K562 (cell line): ENCODE measurements at regions not wholly inside any gene's neighbourhood (a gene's known extent, or its start where the extent isn't known, plus 50 kb on each side); places are given as distances from the start of the nearest gene placed in this dataset.
A peak's percentile ranks its signal among the peaks of the same experiment; 100 is the strongest.

Experiments
- ATAC-seq: fragments of 200-7000 bp; cut with Tn5 transposase; 3 replicates; pipeline ENCODE4 v1.9.1; 2020; ENCODE audit warnings: moderate library complexity
- BruUV-seq: library from RNA; stranded (reverse); fragments of 400-500 nt; replicated peaks from 2 replicates; lab custom pipeline; 2021; lab: Mats Ljungman, UMichigan
- CTCF ChIA-PET: fragments of 300-600 bp; formaldehyde crosslinking; extraction: SDS; loops from one replicate; lab custom pipeline; 2021; ENCODE audit warnings: low intra/inter-chr PET ratio; lab: Yijun Ruan, JAX
- POLR2A ChIA-PET: fragments of 300-600, 350-650 bp; sonication (Branson Sonifier 250); formaldehyde crosslinking; extraction: SDS; loops from one replicate; lab custom pipeline; 2021; ENCODE audit warnings: antibody characterized with exemption, inconsistent platforms; lab: Yijun Ruan, JAX
- DNase-seq, 4 experiments: peaks; one replicate each; pipeline versions ENCODE4 v3.0.0 to v3.0.0-alpha.2; 2011 to 2018; ENCODE audit warnings: low spot score in 3 of 4, mixed read lengths in 3 of 4; ENCODE audit errors: extremely low read depth in 1 of 4
- FAIRE-seq: peaks from 2 replicates; lab custom pipeline; 2011; peaks lifted over from hg19 to GRCh38; lab: Jason Lieb, UNC
- H2AFZ ChIP-seq: 2 replicates; pipeline ENCODE4 v1.6.0; 2011; ENCODE audit warnings: low read depth, low read length, control low read depth, inconsistent platforms
- H3K27ac ChIP-seq: fragments of 200-600 bp; 3 replicates; pipeline ENCODE4 v1.8.0; 2011; ENCODE audit warnings: low read depth, mild to moderate bottlenecking, control low read depth, inconsistent platforms, low read length, moderate library complexity, mixed read lengths; ENCODE audit errors: extremely low read depth
- H3K27me3 ChIP-seq, 2 experiments: fragments of 300-600 bp in 1 of 2; 2 replicates in 1 of 2; 3 replicates in 1 of 2; pipeline versions ENCODE4 v1.6.0 to v1.8.0; 2011; ENCODE audit warnings: inconsistent platforms in 2 of 2, low read length in 2 of 2, mild to moderate bottlenecking in 1 of 2, mixed read lengths in 1 of 2, moderate library complexity in 1 of 2; ENCODE audit not compliant: control insufficient read depth in 2 of 2, insufficient read depth in 2 of 2
- H3K36me3 ChIP-seq: fragments of 300-600 bp; 3 replicates; pipeline ENCODE4 v1.8.0; 2011; ENCODE audit warnings: mild to moderate bottlenecking, low read length, inconsistent platforms; ENCODE audit not compliant: control insufficient read depth, insufficient read depth
- H3K4me1 ChIP-seq, 2 experiments: fragments of 200-600 bp in 1 of 2; replicated peaks in 1 of 2; 2 replicates in 1 of 2; 3 replicates in 1 of 2; pipeline versions ENCODE4 v1.5.1 to v1.8.0; 2011; ENCODE audit warnings: inconsistent platforms in 2 of 2, low read length in 2 of 2, mild to moderate bottlenecking in 1 of 2, mixed read lengths in 1 of 2, moderate library complexity in 1 of 2; ENCODE audit not compliant: control insufficient read depth in 2 of 2, insufficient read depth in 2 of 2
- H3K4me2 ChIP-seq: 2 replicates; pipeline ENCODE4 v1.6.1; 2011; ENCODE audit warnings: low read length, control low read depth, inconsistent platforms, mixed read lengths; ENCODE audit not compliant: insufficient read depth
- H3K4me3 ChIP-seq: fragments of 200-600 bp; sonication (generic), shearing (Covaris generic); 2 replicates; pipeline ENCODE4 v1.5.1; 2016; ENCODE audit warnings: control low read depth, inconsistent platforms
- H3K79me2 ChIP-seq: fragments of 200-600 bp; 3 replicates; pipeline ENCODE4 v1.8.0; 2011; ENCODE audit warnings: low read length, inconsistent platforms; ENCODE audit not compliant: control insufficient read depth, insufficient read depth
- H3K9ac ChIP-seq, 2 experiments: 2 replicates each; pipeline versions ENCODE4 v1.6.0 to v1.6.1; 2011; ENCODE audit warnings: low read depth in 2 of 2, low read length in 2 of 2, control low read depth in 1 of 2, inconsistent platforms in 1 of 2, mild to moderate bottlenecking in 1 of 2, mixed read lengths in 1 of 2; ENCODE audit not compliant: insufficient read depth in 1 of 2
- H3K9me1 ChIP-seq: one replicate; pipeline ENCODE4 v1.6.0; 2011; ENCODE audit warnings: inconsistent platforms, mild to moderate bottlenecking, low read length, moderate library complexity; ENCODE audit not compliant: control insufficient read depth, insufficient read depth
- H3K9me3 ChIP-seq: replicated peaks from 2 replicates; pipeline ENCODE4 v1.5.1; 2011; ENCODE audit warnings: low read depth, low read length, inconsistent platforms; ENCODE audit not compliant: control insufficient read depth, insufficient read depth
- H4K20me1 ChIP-seq: replicated peaks from 2 replicates; pipeline ENCODE4 v1.6.1; 2011; ENCODE audit warnings: low read length, inconsistent platforms, mixed read lengths; ENCODE audit not compliant: control insufficient read depth, insufficient read depth
- CBFA2T2 ChIP-seq: fragments of 450-650 bp; conservative IDR thresholded peaks from 2 replicates; pipeline ENCODE4 v1.6.1; 2017; ENCODE audit warnings: mild to moderate bottlenecking
- CBFB ChIP-seq: sonication (generic); formaldehyde crosslinking; IDR thresholded peaks from 2 replicates; pipeline ENCODE4 v1.4.0; 2020; ENCODE audit warnings: mild to moderate bottlenecking, missing genetic modification reagents
- CHCHD3 ChIP-seq: fragments of 250-450 bp; sonication (Bioruptor Pico); IDR thresholded peaks from 2 replicates; pipeline ENCODE4 v2.1.2; 2022; ENCODE audit warnings: mild to moderate bottlenecking
- KAT7 ChIP-seq: sonication (generic); formaldehyde crosslinking; IDR thresholded peaks from 2 replicates; pipeline ENCODE4 v1.8.0; 2022; ENCODE audit warnings: missing genetic modification reagents, mild to moderate bottlenecking, borderline replicate concordance
- KDM5B ChIP-seq: fragments of 200-600 bp; sonication (generic); IDR thresholded peaks from 2 replicates; pipeline ENCODE4 v1.6.1; 2012; ENCODE audit warnings: low read depth, mild to moderate bottlenecking, moderate library complexity, low read length, control low read depth, inconsistent platforms; ENCODE audit not compliant: insufficient replicate concordance
- MAFG ChIP-seq: fragments of 450-650 bp; conservative IDR thresholded peaks from 2 replicates; pipeline ENCODE4 v1.6.1; 2016; ENCODE audit warnings: missing genetic modification characterization, missing compliant biosample characterization
- MAFK ChIP-seq: IDR thresholded peaks from 2 replicates; pipeline ENCODE4 v1.6.1; 2011; ENCODE audit warnings: low read length, improper control_type of control experiment
- MEF2D ChIP-seq: conservative IDR thresholded peaks from 2 replicates; pipeline ENCODE4 v1.6.1; 2016; ENCODE audit warnings: low read depth, missing genetic modification characterization, missing compliant biosample characterization
- NFIX ChIP-seq: fragments of 250-450 bp; sonication (Bioruptor Pico); IDR thresholded peaks from 2 replicates; pipeline ENCODE4 v1.4.0; 2020; ENCODE audit warnings: low read depth, mild to moderate bottlenecking, moderate library complexity
- NFYB ChIP-seq: IDR thresholded peaks from 2 replicates; pipeline ENCODE4 v1.6.1; 2011; ENCODE audit warnings: mild to moderate bottlenecking, moderate library complexity; ENCODE audit not compliant: insufficient read length; ENCODE audit errors: extremely low read depth
- NR0B1 ChIP-seq: fragments of 450-650 bp; IDR thresholded peaks from one replicate; pipeline ENCODE4 v1.6.1; 2018; ENCODE audit warnings: mild to moderate bottlenecking, moderate library complexity; ENCODE audit not compliant: partially characterized antibody
- RFX1 ChIP-seq: fragments of 450-650 bp; IDR thresholded peaks from 2 replicates; pipeline ENCODE4 v1.6.1; 2016; ENCODE audit warnings: mild to moderate bottlenecking, moderate library complexity
- RNF2 ChIP-seq: sonication (generic); IDR thresholded peaks from 2 replicates; pipeline ENCODE4 v1.6.1; 2016
- ZNF140 ChIP-seq: fragments of 250-450 bp; sonication (Bioruptor Pico); IDR thresholded peaks from 2 replicates; pipeline ENCODE4 v1.8.0; 2021; ENCODE audit warnings: moderate library complexity, mild to moderate bottlenecking, inconsistent platforms
- ZNF143 ChIP-seq: sonication (generic); formaldehyde crosslinking; IDR thresholded peaks from 2 replicates; pipeline ENCODE4 v1.9.0; 2022; ENCODE audit warnings: mild to moderate bottlenecking, missing genetic modification reagents
- WGBS: fragments of 100-300 bp; shearing (Covaris generic); methylation state at CpG from one replicate; pipeline ENCODE4 v1.1.6; 2016; ENCODE audit warnings: low coverage, mixed read lengths; ENCODE audit not compliant: insufficient coverage; ENCODE audit errors: missing lambda C conversion rate; 5-methylcytosine and 5-hydroxymethylcytosine counted together
- in situ Hi-C: fragments of 300-500 bp; cut with MboI; formaldehyde crosslinking; loops from 4 replicates; pipeline ENCODE4 v1.15.0; 2018; ENCODE audit warnings: inconsistent platforms, mixed read lengths
- intact Hi-C: fragments of 100-400 bp; cut with micrococcal nuclease; formaldehyde crosslinking; loops from 2 replicates; pipeline ENCODE4 v1.14.2; 2022
- TF ChIP-seq, protein P1 (sequence below): fragments of 450-650 bp; IDR thresholded peaks from 2 replicates; pipeline ENCODE4 v1.6.1; 2017; ENCODE audit warnings: antibody characterized with exemption, mild to moderate bottlenecking

GRCh38 chr5:111813537-111813936 is 56.5 kb upstream of the NREP start:
- intact Hi-C loops (no loop called here), in situ Hi-C loops (no loop called here)
- FAIRE-seq = no peak

DNA sequence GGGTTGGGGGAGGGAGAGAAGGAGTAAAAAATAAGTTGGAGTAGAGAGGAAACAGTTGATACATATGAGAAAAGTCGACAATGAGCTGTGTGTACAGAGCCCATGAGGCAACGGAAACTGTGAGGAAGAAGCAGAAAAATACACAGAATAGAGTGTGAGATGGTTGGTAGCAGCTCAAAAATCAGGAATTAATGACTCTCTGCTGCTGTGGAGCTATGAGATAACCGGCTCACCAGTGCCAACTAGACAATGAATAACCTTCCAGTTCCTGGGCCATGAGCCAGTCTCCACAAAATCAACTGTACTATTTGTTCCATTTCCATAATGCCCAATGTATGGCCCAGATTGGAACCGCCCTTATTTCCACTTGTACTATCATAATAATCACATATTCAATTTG is 53.1 kb upstream of the NREP start:
- in situ Hi-C loops (no loop called here), intact Hi-C loops (no loop called here)
- Histone ChIP-seq H3K4me2 (no peak overlapping the region), H3K9ac (no peak overlapping the region), H3K79me2 (no peaks in the 10 kb centered on the region), H3K27ac (no peak overlapping the region), H2AFZ (no peak overlapping the region), H4K20me1 (no peaks in the 10 kb centered on the region), H3K9me1 (no peaks in the 10 kb centered on the region), H3K9me3 (no peaks in the 10 kb centered on the region), H3K27me3 (no peaks in the 10 kb centered on the region), H3K36me3 (no peaks in the 10 kb centered on the region), H3K4me1 (no peaks in the 10 kb centered on the region), H3K4me3 (no peak overlapping the region)
- ChIA-PET CTCF (no interaction called here), POLR2A (no interaction called here)
- no peak for DNase-seq
- WGBS = 0% methylated on average over 4 of the region's 4 CpGs
- no peak for ATAC-seq
- BruUV-seq = no TSS peak
- no peak for FAIRE-seq
- no peak for TF ChIP-seq NFYB
- TF ChIP-seq KAT7 (CRISPR knock-in tag) = no peak
- no peak for TF ChIP-seq MEF2D
- no peak for TF ChIP-seq MAFG (tag)
- TF ChIP-seq NR0B1 = no peak
- no peak for TF ChIP-seq MAFK
- no peak for TF ChIP-seq RNF2
- TF ChIP-seq ZNF143 = no peak
- TF ChIP-seq, protein P1, sequence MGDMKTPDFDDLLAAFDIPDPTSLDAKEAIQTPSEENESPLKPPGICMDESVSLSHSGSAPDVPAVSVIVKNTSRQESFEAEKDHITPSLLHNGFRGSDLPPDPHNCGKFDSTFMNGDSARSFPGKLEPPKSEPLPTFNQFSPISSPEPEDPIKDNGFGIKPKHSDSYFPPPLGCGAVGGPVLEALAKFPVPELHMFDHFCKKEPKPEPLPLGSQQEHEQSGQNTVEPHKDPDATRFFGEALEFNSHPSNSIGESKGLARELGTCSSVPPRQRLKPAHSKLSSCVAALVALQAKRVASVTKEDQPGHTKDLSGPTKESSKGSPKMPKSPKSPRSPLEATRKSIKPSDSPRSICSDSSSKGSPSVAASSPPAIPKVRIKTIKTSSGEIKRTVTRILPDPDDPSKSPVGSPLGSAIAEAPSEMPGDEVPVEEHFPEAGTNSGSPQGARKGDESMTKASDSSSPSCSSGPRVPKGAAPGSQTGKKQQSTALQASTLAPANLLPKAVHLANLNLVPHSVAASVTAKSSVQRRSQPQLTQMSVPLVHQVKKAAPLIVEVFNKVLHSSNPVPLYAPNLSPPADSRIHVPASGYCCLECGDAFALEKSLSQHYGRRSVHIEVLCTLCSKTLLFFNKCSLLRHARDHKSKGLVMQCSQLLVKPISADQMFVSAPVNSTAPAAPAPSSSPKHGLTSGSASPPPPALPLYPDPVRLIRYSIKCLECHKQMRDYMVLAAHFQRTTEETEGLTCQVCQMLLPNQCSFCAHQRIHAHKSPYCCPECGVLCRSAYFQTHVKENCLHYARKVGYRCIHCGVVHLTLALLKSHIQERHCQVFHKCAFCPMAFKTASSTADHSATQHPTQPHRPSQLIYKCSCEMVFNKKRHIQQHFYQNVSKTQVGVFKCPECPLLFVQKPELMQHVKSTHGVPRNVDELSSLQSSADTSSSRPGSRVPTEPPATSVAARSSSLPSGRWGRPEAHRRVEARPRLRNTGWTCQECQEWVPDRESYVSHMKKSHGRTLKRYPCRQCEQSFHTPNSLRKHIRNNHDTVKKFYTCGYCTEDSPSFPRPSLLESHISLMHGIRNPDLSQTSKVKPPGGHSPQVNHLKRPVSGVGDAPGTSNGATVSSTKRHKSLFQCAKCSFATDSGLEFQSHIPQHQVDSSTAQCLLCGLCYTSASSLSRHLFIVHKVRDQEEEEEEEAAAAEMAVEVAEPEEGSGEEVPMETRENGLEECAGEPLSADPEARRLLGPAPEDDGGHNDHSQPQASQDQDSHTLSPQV = no peak
- no peak for TF ChIP-seq CHCHD3 (CRISPR knock-in tag)
- no peak for TF ChIP-seq KDM5B
- no peak for TF ChIP-seq CBFB (CRISPR knock-in tag)

More at GRCh38 chr5:111813537-111813936, 56.5 kb upstream of the NREP start:
- TF ChIP-seq NFIX (CRISPR knock-in tag) = no peak
- TF ChIP-seq CBFA2T2 = no peak
- TF ChIP-seq ZNF140 = no peak
- peak; percentile 47 for TF ChIP-seq RFX1
- BruUV-seq = no TSS peak
- Histone ChIP-seq H3K4me3 (no peak overlapping the region), H3K27ac (no peak overlapping the region), H3K9me3 (no peaks in the 10 kb centered on the region), H3K4me2 (no peak overlapping the region), H3K79me2 (no peaks in the 10 kb centered on the region), H3K9me1 (no peaks in the 10 kb centered on the region), H4K20me1 (no peaks in the 10 kb centered on the region), H2AFZ (no peak overlapping the region), H3K9ac (no peak overlapping the region), H3K36me3 (no peaks in the 10 kb centered on the region), H3K4me1 (no peaks in the 10 kb centered on the region), H3K27me3 (no peaks in the 10 kb centered on the region)
- POLR2A ChIA-PET = no interaction called here
- no peak for ATAC-seq
- DNase-seq = no peak
- CTCF ChIA-PET = no interaction called here
